Activated CD4-positive, alpha-beta T cell treated with anti-CD3 and anti-CD28 coated beads for 48 hours (primary cell): ENCODE measurements at regions not wholly inside any gene's neighbourhood (a gene's known extent, or its start where the extent isn't known, plus 50 kb on each side); places are given as distances from the start of the nearest gene placed in this dataset.
"Not testable (repeated sequence)": the region's sequence is repeated elsewhere in the genome, so short reads cannot be mapped to it uniquely, and the experiment has no call there.

ENCODE experiments used
- DNase-seq: peaks from one replicate; pipeline ENCODE4 v3.0.0-alpha.2; 2020

GRCh38 chr13:83086088-83086487, 796.2 kb downstream of the SLITRK1 start:
- no peak for DNase-seq

GRCh38 chr13:83085186-83085900, 796.9 kb downstream of the SLITRK1 start:
- no peak for DNase-seq

- DNase-seq: no peak
Measured at GRCh38 chr13:83077499-83077898, 804.8 kb downstream of the SLITRK1 start.

- DNase-seq: not testable (repeated sequence)
Measured at GRCh38 chr13:83073930-83074329, 808.3 kb downstream of the SLITRK1 start.

- DNase-seq: no peak
Measured at GRCh38 chr13:83065108-83065507, 817.2 kb downstream of the SLITRK1 start.

GRCh38 chr13:83057119-83057518, 825.2 kb downstream of the SLITRK1 start:
- DNase-seq: no peak

GRCh38 chr13:83056269-83056668, 826.0 kb downstream of the SLITRK1 start:
- no peak for DNase-seq

- DNase-seq: no peak
Measured at GRCh38 chr13:83048419-83048818, 833.9 kb downstream of the SLITRK1 start.

- DNase-seq: no peak
Measured at GRCh38 chr13:83024955-83025594, 857.2 kb downstream of the SLITRK1 start.

GRCh38 chr13:83024232-83024631, 858.0 kb downstream of the SLITRK1 start:
- DNase-seq: no peak

- no peak for DNase-seq
Measured at GRCh38 chr13:83019986-83020385, 862.3 kb downstream of the SLITRK1 start.

- no peak for DNase-seq
Measured at GRCh38 chr13:83009987-83010386, 872.3 kb downstream of the SLITRK1 start.

- no peak for DNase-seq
Measured at GRCh38 chr13:83008212-83008929, 873.9 kb downstream of the SLITRK1 start.

- no peak for DNase-seq
Measured at GRCh38 chr13:83007226-83007625, 875.0 kb downstream of the SLITRK1 start.

- no peak for DNase-seq
Measured at GRCh38 chr13:83003185-83003584, 879.1 kb downstream of the SLITRK1 start.

GRCh38 chr13:82993417-82993816, 888.9 kb downstream of the SLITRK1 start:
- DNase-seq: no peak

GRCh38 chr13:82976499-82976898, 905.8 kb downstream of the SLITRK1 start:
- no peak for DNase-seq

- no peak for DNase-seq
Measured at GRCh38 chr13:82963226-82964099, 918.8 kb downstream of the SLITRK1 start.

GRCh38 chr13:82962397-82962796, 919.9 kb downstream of the SLITRK1 start:
- DNase-seq: no peak

GRCh38 chr13:82961757-82962156, 920.5 kb downstream of the SLITRK1 start:
- DNase-seq: no peak

GRCh38 chr13:82952336-82952735, 929.9 kb downstream of the SLITRK1 start:
- not testable (repeated sequence) for DNase-seq

- DNase-seq: no peak
Measured at GRCh38 chr13:82947683-82948082, 934.6 kb downstream of the SLITRK1 start.

- DNase-seq: no peak
Measured at GRCh38 chr13:82947191-82947621, 935.1 kb downstream of the SLITRK1 start.
